Duodenal mucosa (tissue), 2 donors: ENCODE measurements at regions not wholly inside any gene's neighbourhood (a gene's known extent, or its start where the extent isn't known, plus 50 kb on each side); places are given as distances from the start of the nearest gene placed in this dataset.
A peak's percentile ranks its signal among the peaks of the same experiment; 100 is the strongest.

ENCODE experiments used
- H3K27ac ChIP-seq: one replicate; pipeline ENCODE4 v1.7.0; 2013; ENCODE audit warnings: low read depth, low read length
- H3K27me3 ChIP-seq, 2 donors: one replicate each; pipeline ENCODE4 v1.7.0; 2013; ENCODE audit warnings: low read length in 2 of 2, control low read depth in 1 of 2; ENCODE audit not compliant: insufficient read depth in 2 of 2, control insufficient read depth in 1 of 2
- H3K36me3 ChIP-seq, 2 donors: one replicate each; pipeline ENCODE4 v1.7.0; 2013; ENCODE audit warnings: low read length in 2 of 2, control low read depth in 1 of 2; ENCODE audit not compliant: insufficient read depth in 2 of 2, control insufficient read depth in 1 of 2
- H3K4me1 ChIP-seq, 2 donors: one replicate each; pipeline ENCODE4 v1.7.0; 2013; ENCODE audit warnings: low read length in 2 of 2, control low read depth in 1 of 2; ENCODE audit not compliant: insufficient read depth in 2 of 2, control insufficient read depth in 1 of 2
- H3K4me3 ChIP-seq, 2 donors: one replicate each; pipeline ENCODE4 v1.7.0; 2013; ENCODE audit warnings: low read length in 2 of 2, low read depth in 1 of 2
- H3K9ac ChIP-seq, 2 donors: one replicate each; pipeline ENCODE4 v1.7.0; 2013; ENCODE audit warnings: low read length in 2 of 2, low read depth in 1 of 2
- H3K9me3 ChIP-seq, 2 donors: one replicate each; pipeline ENCODE4 v1.7.0; 2013; ENCODE audit warnings: low read length in 2 of 2, control low read depth in 1 of 2; ENCODE audit not compliant: control insufficient read depth in 1 of 2

- Histone ChIP-seq H3K27ac (no peak overlapping the region), H3K9ac (no peak overlapping the region), H3K4me3 (no peak overlapping the region), H3K9me3 (no peaks in the 10 kb centered on the region), H3K27me3 (no peaks in the 10 kb centered on the region), H3K4me1 (no peaks in the 10 kb centered on the region), H3K36me3 (no peaks in the 10 kb centered on the region)
These were observed 246.8 kb upstream of the AGAP1 start for GRCh38 chr2:235247001-235247400.

- no peaks in the 10 kb centered on the region for H3K27me3 ChIP-seq
- no peak overlapping the region for H3K4me3 ChIP-seq
- no peak overlapping the region for H3K27ac ChIP-seq
- no peaks in the 10 kb centered on the region for H3K4me1 ChIP-seq
- no peaks in the 10 kb centered on the region for H3K9me3 ChIP-seq
- H3K9ac ChIP-seq = no peak overlapping the region
- no peaks in the 10 kb centered on the region for H3K36me3 ChIP-seq
These were observed 238.2 kb upstream of the AGAP1 start for GRCh38 chr2:235255693-235256092.

- H3K27me3 ChIP-seq = peaks cover 0 to 5% of the 10 kb centered on the region in 2 donors
- H3K9me3 ChIP-seq = no peaks in the 10 kb centered on the region
- no peaks in the 10 kb centered on the region for H3K4me1 ChIP-seq
- H3K4me3 ChIP-seq = no peak overlapping the region
- H3K36me3 ChIP-seq = no peaks in the 10 kb centered on the region
- no peak overlapping the region for H3K27ac ChIP-seq
- no peak overlapping the region for H3K9ac ChIP-seq
These were observed 236.3 kb upstream of the AGAP1 start for GRCh38 chr2:235257590-235257989.

GRCh38 chr2:235262750-235263149 is 231.1 kb upstream of the AGAP1 start:
- H3K27me3 ChIP-seq = peaks cover 0 to 7% of the 10 kb centered on the region in 2 donors
- no peak overlapping the region for H3K9ac ChIP-seq
- H3K27ac ChIP-seq = no peak overlapping the region
- no peaks in the 10 kb centered on the region for H3K36me3 ChIP-seq
- H3K4me3 ChIP-seq = no peak overlapping the region
- peaks cover 8 to 11% of the 10 kb centered on the region in 2 donors for H3K4me1 ChIP-seq
- H3K9me3 ChIP-seq = no peaks in the 10 kb centered on the region

GRCh38 chr2:235263205-235264120 is 230.4 kb upstream of the AGAP1 start:
- Histone ChIP-seq H3K4me3 (peak overlapping the region in 1 of 2 donors; percentile 9), H3K9me3 (no peaks in the 10 kb centered on the region), H3K4me1 (peaks cover 8 to 11% of the 10 kb centered on the region in 2 donors), H3K27ac (peak overlapping the region; percentile 43), H3K36me3 (no peaks in the 10 kb centered on the region), H3K27me3 (peaks cover 0 to 7% of the 10 kb centered on the region in 2 donors), H3K9ac (no peak overlapping the region)

GRCh38 chr2:235264121-235264493 is 229.7 kb upstream of the AGAP1 start:
- Histone ChIP-seq H3K27me3 (peaks cover 0 to 7% of the 10 kb centered on the region in 2 donors), H3K4me1 (peaks cover 8 to 11% of the 10 kb centered on the region in 2 donors), H3K36me3 (no peaks in the 10 kb centered on the region), H3K27ac (peak overlapping the region; percentile 43), H3K4me3 (peak overlapping the region in 1 of 2 donors; percentile 9), H3K9me3 (no peaks in the 10 kb centered on the region), H3K9ac (no peak overlapping the region)

- H3K27ac ChIP-seq = no peak overlapping the region
- no peaks in the 10 kb centered on the region for H3K36me3 ChIP-seq
- H3K27me3 ChIP-seq = peaks cover 0 to 7% of the 10 kb centered on the region in 2 donors
- H3K9ac ChIP-seq = no peak overlapping the region
- no peaks in the 10 kb centered on the region for H3K9me3 ChIP-seq
- no peak overlapping the region for H3K4me3 ChIP-seq
- H3K4me1 ChIP-seq = peaks cover 8 to 11% of the 10 kb centered on the region in 2 donors
These were observed 229.3 kb upstream of the AGAP1 start for GRCh38 chr2:235264512-235264911.

- no peaks in the 10 kb centered on the region for H3K9me3 ChIP-seq
- peaks cover 8 to 11% of the 10 kb centered on the region in 2 donors for H3K4me1 ChIP-seq
- H3K27me3 ChIP-seq = peaks cover 0 to 7% of the 10 kb centered on the region in 2 donors
- no peak overlapping the region for H3K9ac ChIP-seq
- H3K4me3 ChIP-seq = no peak overlapping the region
- H3K36me3 ChIP-seq = no peaks in the 10 kb centered on the region
- no peak overlapping the region for H3K27ac ChIP-seq
These were observed 228.4 kb upstream of the AGAP1 start for GRCh38 chr2:235265348-235265965.

- Histone ChIP-seq H3K27ac (no peak overlapping the region), H3K36me3 (no peaks in the 10 kb centered on the region), H3K4me1 (peaks cover 8 to 11% of the 10 kb centered on the region in 2 donors), H3K4me3 (no peak overlapping the region), H3K9ac (no peak overlapping the region), H3K27me3 (peaks cover 0 to 9% of the 10 kb centered on the region in 2 donors), H3K9me3 (no peaks in the 10 kb centered on the region)
These were observed 226.6 kb upstream of the AGAP1 start for GRCh38 chr2:235267251-235267650.

GRCh38 chr2:235268535-235268934 is 225.3 kb upstream of the AGAP1 start:
- Histone ChIP-seq H3K4me3 (no peak overlapping the region), H3K36me3 (no peaks in the 10 kb centered on the region), H3K27ac (no peak overlapping the region), H3K4me1 (peaks cover 8 to 11% of the 10 kb centered on the region in 2 donors), H3K9me3 (no peaks in the 10 kb centered on the region), H3K27me3 (peaks cover 0 to 3% of the 10 kb centered on the region in 2 donors), H3K9ac (no peak overlapping the region)
